Fibroblast of skin of back (primary cell): ENCODE measurements at regions not wholly inside any gene's neighbourhood (a gene's known extent, or its start where the extent isn't known, plus 50 kb on each side); places are given as distances from the start of the nearest gene placed in this dataset.
A peak's percentile ranks its signal among the peaks of the same experiment; 100 is the strongest.

Experiments
- DNase-seq: peaks from one replicate; pipeline ENCODE4 v3.0.0-alpha.2; 2013

DNA sequence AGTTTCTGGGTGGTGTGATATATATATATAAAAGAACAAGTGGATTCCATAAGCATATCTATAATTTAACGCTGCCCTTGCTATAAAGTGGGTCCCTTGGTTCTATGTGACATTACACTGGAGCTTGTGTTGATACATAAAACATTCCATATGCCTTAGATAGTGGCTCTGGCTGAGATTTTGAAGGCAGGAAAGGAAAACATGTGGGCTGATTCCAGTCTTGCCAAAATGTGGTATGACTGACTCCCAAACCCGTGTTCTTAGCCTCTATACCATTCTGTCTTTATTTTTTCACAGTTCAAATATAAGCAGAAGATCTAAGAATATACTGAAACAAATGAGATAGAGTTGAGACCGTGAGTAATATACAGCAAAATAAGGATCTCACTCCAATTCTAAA lies 522.8 kb upstream of the LRRC4C start:
- DNase-seq, result peak; percentile 45

DNA sequence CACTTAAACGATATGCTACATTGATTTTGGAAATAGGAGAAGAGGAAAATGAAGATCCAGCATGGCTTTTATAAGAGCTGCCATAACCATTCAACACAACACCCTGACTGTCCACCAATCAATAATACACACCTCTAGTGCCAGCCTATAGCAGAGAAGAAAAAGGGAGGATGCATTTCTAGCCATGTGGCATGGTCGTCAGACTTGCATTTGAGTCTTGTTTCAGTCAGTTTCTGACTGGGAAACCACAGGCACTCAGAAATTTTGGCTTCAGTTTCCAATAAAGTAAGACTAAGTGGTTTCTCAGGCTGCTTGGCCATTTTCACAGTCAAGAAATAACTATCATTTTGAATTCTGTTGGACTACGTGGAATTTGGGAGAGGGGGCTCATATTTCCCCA lies 523.5 kb upstream of the LRRC4C start:
- no peak for DNase-seq

DNA sequence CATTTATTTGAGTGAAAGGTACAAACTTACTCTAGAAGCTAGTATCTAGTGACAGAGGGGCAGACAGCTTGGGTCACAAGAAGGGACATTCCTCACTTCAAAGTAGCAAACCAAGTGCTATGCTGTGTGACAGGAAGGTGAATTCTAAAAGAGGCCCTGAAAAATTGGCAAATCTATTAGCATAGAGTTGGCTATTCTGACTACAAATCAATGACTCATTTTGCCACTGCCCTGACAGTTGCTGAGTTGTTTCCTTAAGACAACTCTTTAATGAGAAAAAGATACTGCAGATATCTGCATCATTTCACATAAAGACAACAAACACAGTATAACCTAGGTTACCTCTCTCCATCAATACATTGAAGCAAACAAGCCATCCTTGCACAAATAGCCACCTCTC lies 524.0 kb upstream of the LRRC4C start:
- no peak for DNase-seq

DNA sequence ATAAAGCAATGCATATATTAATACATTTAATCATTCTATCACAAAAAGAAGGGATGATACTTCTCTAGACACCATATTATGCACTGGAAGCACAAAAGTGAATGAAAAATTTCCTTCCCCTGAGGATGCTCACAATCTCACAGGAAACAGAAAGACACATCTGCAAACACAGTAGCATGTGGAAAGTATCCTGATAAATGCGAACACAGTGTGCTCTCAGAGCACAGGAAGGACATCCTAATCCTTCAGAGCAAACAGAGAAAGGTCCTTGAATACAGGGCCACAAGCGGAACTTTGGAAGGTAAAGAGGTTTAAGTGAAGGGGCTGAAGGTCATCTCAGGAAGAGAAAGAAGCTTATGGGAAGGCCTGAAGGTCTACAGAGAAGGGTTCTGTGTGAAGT lies 524.6 kb upstream of the LRRC4C start:
- no peak for DNase-seq

DNA sequence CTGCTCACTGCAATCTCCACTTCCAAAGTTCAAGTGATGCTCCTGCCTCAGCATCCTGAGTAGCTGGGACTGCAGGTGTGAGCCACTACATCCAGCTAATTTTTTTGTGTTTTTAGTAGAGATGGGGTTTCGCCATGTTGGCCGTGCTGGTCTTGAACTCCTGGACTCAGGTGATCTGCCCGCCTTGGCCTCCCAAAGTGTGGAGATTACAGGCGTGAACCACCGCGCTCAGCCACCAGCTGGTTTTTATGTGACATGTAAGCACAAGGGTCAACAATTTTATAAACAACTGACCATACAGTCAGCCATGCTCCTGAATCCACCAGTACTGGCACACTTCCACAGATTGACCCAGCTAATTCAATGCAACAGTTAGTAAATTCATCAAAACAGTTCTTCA lies 526.3 kb upstream of the LRRC4C start:
- no peak for DNase-seq

DNA sequence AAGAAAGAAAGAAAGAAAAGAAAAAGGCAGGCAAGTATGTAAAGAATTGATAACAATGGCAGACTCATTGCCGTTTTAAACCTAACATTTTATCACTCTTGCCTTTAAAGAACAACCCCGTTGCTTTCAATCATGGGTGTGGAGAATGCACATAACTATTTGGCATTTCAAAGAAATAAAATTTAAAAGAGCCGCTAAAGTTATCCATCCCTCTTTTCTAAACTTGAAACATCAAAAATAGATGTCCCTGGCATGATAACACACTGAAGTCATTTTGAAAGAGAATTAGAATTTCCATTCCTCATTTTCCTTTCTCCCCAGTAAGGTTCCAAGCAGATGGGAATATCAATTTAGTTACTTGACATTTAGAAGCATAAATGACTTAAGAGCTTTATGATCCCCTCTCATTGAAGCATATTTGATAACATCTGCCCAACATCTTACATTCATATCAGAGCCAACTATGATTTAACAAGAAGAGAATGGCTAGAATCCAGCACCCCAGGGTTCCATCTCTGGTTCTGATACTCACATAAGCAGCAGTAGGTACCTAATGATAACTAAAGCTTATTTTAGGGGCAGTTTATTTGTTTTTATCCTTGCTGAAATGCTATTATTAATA lies 529.6 kb upstream of the LRRC4C start:
- DNase-seq, result no peak

DNA sequence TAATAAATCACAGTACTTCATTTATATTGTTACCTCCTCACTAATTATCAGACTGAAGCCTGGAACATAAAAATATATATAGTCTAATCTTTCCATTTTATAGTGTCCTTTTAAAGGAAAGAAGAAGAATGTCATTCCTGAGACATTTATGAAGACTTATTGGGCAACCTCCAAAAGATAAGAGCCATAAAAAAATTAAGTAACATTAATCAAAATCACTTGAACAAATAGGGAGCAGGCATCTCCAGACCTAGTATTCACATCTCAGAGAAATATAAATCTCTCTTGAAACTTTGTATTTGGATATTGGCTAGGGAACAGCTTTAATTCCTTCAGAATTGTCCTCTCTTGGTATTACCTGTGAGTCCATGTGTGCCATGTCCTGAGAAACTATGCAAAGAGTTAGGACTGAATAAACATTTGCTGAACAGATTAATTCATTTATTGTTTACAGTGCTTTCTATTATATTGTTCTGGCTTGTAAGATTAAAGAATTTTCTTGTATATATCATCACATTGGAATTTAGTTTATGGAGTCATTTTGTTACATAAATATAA lies 530.5 kb upstream of the LRRC4C start:
- peak; percentile 38 for DNase-seq

DNA sequence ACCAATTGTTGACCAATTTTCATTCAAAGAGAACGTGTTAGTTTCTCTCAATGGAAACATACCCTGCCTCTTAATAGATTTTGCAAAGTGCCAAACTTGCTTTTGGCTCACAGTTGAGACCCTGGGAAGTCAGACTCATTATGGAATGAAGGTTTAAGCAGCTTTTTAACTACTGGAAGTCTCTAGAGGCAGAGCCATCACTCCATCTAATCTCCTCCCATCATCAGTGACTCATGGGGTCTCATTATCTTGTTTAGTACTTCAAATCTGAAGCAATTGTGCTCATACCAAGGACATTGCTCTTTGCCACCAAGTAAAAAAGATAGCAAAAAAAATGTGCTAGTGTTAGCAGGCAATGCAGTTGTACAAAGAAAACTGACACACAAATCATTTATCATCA lies 537.1 kb upstream of the LRRC4C start:
- DNase-seq, result peak; percentile 63

DNA sequence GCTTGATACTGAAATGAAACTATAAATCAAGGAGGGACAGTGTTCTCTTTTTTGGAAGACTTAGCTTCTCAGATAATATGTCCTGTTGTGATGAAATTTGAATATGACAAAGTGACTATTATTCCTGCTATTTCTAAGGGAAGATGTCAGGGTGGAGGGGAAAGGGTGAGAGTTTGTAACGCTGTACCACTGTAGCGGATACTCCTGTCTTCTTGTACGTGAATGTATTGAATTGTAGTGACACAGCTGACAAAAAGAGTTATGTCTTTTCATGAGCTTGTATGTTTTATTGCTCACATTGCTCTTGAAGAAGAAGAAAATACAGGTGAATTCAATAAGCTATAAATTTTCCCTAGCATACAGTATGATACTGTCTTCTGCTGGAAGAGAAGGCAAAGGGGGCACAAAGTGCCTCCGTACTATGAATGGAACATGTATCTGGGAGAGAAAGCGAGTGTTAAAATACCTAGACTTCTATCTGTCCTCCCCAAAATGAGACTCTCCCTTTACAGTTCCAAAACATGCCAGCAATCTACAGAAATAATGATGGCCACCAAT lies 538.5 kb upstream of the LRRC4C start:
- no peak for DNase-seq

DNA sequence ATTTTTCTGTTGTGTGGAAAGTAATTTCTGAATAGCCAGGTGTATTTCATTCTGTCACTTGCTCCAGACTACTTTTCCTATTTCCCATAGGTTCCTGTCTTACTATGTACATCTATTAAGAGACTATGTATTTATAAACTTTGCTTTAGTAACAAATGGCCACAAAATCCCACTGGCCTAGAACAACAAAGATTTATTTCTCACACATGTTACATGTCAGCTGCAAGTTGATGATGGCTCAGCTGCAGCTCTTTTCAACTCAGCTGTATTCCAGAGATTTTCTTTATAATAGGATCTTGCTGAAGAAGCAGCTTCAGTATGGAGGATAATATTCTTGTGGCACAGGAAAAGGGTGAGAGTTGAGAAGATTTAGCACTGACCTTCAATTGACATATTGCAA lies 539.6 kb upstream of the LRRC4C start:
- no peak for DNase-seq

DNA sequence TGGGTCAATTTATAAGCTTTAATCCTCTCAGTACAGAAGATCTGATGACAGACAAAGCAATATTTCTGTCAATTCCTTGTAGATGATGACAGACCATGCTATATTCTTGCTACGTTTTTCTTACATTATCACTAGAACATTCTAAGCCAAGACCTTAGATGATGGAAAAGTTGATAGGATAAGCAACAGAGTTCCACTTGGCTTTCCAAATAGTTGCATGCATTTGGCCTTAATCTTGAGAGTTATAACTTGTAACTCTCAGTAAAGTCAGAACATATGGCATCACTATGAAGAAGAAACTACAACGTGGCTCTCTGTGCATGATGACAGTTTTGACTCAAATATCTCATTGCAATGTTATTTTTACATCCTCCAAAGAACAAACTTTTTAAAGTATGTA lies 544.3 kb upstream of the LRRC4C start:
- no peak for DNase-seq

DNA sequence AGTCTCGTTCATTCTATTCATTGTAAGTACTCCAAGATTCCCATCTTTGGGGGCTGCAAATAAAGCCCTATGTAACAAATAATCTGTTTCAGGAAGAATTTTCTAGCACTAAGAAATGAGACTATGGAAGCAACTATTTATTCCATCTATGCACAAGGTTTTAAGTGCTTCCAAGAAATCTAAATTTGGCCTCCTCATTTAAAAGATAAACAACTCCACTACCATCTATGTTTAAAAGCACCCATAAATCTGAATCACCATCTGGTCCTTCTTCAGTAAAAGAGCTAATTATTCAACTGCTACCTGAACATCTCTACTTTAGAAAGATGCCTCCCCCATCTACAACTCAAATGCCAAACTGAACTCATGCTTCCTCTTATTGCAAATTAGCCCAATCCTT lies 547.3 kb upstream of the LRRC4C start:
- no peak for DNase-seq

DNA sequence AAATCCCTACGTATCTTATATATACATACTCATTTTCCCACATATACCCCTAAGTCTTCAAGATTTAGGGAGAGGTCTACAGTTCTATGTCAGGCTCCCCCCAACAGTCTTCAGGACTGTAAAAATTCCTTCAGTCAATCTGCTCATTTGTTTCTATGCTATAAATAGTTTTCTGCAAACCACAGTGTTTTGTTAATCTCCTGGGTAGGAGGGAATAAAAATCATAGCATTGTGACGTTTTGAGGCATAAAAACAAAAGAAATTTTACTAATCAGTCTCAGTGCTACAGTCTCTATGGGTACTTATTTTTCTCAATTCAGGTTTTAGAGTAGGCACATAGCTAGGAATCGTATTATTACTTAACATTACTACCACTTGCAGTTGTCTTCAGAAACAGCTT lies 552.8 kb upstream of the LRRC4C start:
- peak; percentile 73 for DNase-seq

DNA sequence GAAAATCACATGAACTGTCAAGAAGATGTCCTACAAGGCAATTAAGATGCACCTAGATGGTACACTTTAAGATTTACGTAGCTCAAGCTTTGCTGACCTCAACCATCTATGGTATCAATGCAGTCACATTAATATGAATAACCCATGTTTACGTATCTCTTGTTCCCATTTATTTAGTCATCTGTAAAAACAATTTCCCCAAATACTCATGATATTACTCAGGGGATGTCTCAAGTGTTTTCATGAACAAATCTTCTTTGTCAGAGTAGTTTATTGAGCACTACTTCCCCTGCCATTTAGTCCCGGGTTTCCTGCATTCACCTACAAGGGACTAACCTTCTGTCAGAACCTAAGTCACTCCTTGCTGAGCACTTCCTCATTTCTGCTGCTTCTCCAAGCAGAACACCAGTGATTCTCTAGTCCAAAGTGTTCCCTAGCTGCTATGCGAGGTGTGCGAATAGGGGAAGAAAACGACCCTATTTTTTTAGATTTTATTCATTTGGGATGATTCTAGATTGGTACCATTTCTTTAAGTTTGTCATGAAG lies 554.3 kb upstream of the LRRC4C start:
- DNase-seq, result peak; percentile 83

DNA sequence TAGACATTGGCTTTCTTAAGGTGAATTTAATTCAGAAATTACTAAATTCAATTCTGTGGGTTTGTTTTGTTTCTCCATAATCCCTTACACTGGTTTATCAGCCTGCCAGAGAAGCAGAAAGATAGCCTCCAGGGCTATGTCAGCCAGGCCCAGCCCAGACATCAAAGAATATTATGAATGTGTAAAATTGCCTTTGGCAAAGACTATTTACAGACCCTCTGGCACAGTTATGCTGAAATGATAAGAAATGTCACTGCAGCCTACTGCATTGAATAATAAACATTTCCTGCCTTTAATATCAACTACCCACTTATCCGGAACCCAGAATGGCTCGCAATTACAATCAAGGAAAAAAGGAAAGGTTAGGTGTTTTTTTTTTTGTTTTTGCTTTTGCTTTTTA lies 562.5 kb upstream of the LRRC4C start:
- no peak for DNase-seq

DNA sequence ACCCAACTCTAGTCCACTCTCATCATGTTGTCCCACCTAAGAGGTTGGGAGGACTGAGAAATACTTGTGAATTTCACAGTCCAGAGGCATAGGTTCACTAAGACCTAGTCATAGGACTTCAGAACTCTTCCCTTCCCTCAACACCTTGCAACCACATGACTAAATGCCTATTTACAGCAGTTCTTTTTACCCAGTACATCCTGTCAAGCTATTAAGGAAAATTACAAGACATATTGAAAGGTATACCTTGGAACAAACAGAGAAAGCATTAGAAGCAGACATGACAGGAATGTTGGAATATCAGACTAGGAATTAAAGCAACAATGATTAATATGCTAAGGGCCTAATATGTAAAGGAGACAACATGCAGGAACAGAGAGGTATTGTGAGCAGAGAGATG lies 563.8 kb upstream of the LRRC4C start:
- DNase-seq, result no peak

DNA sequence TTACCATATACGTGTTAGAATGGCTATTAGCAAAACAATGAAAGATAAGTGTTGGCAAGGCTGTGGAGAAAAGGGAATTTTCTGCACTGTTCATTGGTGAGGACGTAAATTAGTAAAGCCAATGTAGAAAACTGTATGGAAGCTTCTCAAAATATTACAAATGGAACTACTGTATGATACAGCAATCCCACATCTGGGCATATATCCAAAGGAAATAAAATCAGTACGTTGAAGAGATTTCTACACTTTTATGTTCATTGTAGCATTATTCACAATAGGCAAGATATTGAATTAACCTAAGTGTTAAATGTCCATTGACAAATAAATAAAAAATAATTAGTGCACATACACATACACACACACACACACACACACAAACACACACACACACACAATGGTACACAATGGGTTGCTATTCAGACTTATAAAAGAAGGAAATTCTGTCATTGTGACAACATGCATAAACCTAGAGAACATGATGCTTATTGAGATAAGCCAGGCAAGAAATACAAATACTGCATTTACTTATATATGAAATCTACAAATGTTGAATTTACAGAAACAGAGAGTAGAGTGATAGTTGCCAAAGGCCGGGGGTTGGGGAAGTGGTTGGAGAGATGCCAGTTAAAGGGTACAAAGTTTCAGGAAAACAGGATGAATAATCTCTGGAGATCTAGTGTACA lies 565.8 kb upstream of the LRRC4C start:
- DNase-seq, result peak; percentile 61

DNA sequence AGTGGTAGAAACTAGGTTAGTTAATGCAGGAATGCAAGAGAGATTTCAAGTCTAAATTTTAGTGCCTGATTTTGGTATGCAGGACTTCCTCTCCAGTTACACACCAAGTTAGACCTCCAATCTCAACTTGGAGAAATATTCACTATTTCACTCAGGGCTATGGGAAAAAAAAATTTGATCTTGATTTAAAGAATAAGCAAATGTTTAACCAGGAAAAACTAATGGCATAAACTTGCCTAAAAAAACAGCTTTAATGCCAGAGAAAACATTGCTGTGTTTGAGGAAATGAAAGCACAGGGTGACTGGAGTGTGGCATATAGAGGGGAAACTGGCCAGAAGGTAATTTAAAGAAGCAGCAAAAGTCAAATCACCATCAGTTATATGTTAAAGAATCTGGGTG lies 575.4 kb upstream of the LRRC4C start:
- peak; percentile 74 for DNase-seq

DNA sequence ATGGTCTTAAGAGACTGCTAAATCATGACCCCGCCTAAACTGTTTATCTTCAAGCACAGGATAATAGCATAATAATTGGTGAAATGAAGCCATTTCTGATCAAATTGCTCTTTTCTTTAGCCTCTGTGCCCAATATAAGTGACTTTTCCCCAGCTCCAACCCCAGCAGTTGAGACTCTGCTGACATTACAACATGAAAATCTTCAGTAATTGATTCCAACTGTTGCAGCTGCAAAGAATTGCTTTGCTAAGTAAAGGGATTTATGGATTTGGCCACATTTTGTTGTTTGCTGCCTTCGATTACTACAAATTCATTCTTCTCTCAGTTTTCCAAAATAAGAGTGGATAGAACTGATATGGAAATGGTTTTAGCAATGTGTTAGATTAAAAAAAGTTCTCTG lies 576.7 kb upstream of the LRRC4C start:
- DNase-seq, result no peak

DNA sequence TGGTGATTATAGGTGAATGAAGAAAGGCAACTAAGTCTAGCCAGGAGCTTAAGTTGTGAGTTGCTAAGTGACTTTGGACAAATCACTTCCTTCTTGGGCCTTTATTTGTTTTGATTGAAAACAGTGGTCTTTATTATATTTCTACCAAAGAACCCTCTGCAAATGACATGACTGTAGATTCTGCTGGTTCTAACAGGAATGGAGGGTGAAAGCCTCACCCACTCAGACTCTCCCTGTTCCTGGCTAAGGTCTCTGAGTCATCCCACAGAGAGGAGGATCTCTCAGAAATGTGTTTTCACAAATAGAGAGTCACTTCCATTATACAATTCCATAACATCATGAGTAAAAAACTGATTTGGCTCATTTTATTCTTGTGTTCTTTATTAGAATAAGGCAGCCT lies 583.9 kb upstream of the LRRC4C start:
- peak; percentile 85 for DNase-seq

DNA sequence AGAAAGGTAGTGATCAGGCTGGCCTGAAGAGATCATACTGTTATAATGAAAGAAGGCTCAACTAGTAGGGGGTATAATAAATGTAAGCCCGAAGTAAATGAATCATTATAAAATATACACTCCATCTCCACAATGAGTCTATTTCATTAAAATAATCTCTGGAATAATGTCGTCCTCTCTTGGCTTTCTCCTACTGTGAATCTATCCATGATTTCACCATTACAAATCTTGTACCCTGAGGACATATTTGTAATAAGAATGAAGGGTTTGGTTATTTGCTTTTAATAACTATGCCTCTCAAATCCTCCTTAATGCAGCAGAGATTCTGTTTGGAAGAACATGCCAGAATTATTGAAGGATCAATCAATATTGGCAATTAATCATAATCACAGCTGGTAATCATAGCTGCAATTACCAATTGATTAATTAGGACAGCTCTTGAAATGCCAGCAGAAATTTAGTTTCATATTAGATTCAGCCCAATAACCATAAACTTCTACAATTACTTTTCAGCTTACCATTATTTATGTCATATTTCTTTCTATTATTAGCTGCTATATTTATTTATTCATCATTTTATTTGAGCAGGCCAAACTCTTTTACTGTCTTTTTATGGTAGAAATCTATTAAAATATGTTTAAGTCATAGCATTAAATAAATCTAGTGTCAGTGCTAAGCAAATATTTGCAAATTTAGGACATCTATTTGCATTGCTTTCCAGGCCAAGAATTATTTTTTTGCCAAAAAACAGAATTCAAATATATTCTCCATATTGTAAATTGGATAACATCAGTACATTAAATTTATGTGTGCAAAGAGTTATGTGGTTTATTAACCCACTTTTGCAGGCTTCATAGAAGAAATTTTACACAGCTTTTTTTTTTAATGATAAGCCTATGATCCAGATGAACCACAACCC lies 588.4 kb upstream of the LRRC4C start:
- DNase-seq, result no peak

DNA sequence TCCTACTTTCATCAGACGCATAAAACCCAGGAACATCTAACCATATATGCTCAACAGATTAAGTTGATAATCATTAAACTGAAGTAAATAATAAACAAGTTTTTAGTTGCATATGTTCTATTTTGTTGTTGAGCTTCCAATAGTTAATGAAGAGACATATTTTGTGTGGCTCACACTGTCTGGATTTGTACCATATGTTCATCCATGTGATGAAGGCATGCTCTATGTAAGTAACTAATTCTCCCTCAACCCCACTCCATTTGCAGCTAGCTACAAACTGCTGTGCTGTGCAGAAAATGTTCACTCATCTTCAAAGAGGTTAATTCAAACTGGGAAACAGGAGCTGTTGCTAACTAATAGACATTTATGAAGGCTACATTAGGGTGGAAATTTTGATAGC lies 589.7 kb upstream of the LRRC4C start:
- DNase-seq, result no peak

DNA sequence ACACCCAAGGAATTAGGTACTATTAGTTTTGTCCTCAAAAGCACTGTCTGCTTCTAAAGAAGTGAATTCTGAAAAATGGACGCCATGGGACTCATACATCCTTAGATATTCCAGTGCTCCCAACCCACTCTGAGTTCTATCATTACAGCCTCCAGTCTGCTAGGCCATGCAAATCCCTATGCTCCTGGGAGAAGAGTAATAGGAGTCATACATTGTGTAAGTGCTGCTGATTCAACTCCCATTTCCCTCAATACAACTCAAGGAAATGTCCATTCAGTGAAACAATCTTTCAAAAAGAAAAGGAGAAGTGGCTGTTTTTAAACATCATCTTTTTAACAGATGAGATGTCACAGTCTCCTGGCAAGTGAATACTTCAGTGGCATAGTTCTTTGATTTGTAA lies 590.2 kb upstream of the LRRC4C start:
- DNase-seq, result no peak
